ENCODE measurements at regions not wholly inside any gene's neighbourhood (a gene's known extent, or its start where the extent isn't known, plus 50 kb on each side); places are given as distances from the start of the nearest gene placed in this dataset.

- TF ChIP-seq EZH2 (IDR thresholded peaks at IDR 0.05; ENCODE audit: low read depth): no peak
- TF ChIP-seq, protein P1, sequence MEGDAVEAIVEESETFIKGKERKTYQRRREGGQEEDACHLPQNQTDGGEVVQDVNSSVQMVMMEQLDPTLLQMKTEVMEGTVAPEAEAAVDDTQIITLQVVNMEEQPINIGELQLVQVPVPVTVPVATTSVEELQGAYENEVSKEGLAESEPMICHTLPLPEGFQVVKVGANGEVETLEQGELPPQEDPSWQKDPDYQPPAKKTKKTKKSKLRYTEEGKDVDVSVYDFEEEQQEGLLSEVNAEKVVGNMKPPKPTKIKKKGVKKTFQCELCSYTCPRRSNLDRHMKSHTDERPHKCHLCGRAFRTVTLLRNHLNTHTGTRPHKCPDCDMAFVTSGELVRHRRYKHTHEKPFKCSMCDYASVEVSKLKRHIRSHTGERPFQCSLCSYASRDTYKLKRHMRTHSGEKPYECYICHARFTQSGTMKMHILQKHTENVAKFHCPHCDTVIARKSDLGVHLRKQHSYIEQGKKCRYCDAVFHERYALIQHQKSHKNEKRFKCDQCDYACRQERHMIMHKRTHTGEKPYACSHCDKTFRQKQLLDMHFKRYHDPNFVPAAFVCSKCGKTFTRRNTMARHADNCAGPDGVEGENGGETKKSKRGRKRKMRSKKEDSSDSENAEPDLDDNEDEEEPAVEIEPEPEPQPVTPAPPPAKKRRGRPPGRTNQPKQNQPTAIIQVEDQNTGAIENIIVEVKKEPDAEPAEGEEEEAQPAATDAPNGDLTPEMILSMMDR (conservative IDR thresholded peaks at IDR 0.05): no peak
Measured at GRCh38 chr2:144834998-144835633, 315.2 kb upstream of the ZEB2 start.
